GM12874 (cell line): ENCODE measurements at regions not wholly inside any gene's neighbourhood (a gene's known extent, or its start where the extent isn't known, plus 50 kb on each side); places are given as distances from the start of the nearest gene placed in this dataset.

Experiments
- CTCF ChIP-seq: IDR thresholded peaks from 2 replicates; pipeline ENCODE4 v1.5.1; 2011; ENCODE audit warnings: low read depth, mild to moderate bottlenecking, control low read depth, low read length, moderate library complexity; ENCODE audit not compliant: insufficient read depth

- no peak for TF ChIP-seq CTCF
Observed at GRCh38 chr5:154702477-154702876, 52.7 kb upstream of the LARP1 start.

GRCh38 chr5:154701181-154701580 is 54.0 kb upstream of the LARP1 start:
- no peak for TF ChIP-seq CTCF

GRCh38 chr5:154698763-154699162 is 56.4 kb upstream of the LARP1 start:
- no peak for TF ChIP-seq CTCF

GRCh38 chr5:154697371-154697770 is 57.8 kb upstream of the LARP1 start:
- TF ChIP-seq CTCF = no peak

- TF ChIP-seq CTCF = no peak
Observed at GRCh38 chr5:154696891-154697290, 58.3 kb upstream of the LARP1 start.

GRCh38 chr5:154694159-154694558 is 61.0 kb upstream of the LARP1 start:
- no peak for TF ChIP-seq CTCF

GRCh38 chr5:154690488-154690887 is 64.7 kb upstream of the LARP1 start:
- no peak for TF ChIP-seq CTCF

GRCh38 chr5:154686490-154686889 is 68.7 kb upstream of the LARP1 start:
- TF ChIP-seq CTCF = no peak
